Testis (tissue), 2 donors: ENCODE measurements at regions not wholly inside any gene's neighbourhood (a gene's known extent, or its start where the extent isn't known, plus 50 kb on each side); places are given as distances from the start of the nearest gene placed in this dataset.

Source experiments
- POLR2A ChIP-seq: fragments of 450-650 bp; IDR thresholded peaks from one replicate; pipeline ENCODE4 v1.6.1; 2017; ENCODE audit warnings: antibody characterized with exemption, mild to moderate bottlenecking, moderate library complexity
- TF ChIP-seq, protein P1 (sequence below), 3 experiments: fragments of 450-650 bp in 2 of 3; fragments of 200-600 bp in 1 of 3; sonication (generic) in 1 of 3; IDR thresholded peaks; one replicate each; pipeline ENCODE4 v1.5.1; 2016 to 2019; ENCODE audit warnings: antibody characterized with exemption in 3 of 3, mild to moderate bottlenecking in 2 of 3, moderate library complexity in 1 of 3

DNA sequence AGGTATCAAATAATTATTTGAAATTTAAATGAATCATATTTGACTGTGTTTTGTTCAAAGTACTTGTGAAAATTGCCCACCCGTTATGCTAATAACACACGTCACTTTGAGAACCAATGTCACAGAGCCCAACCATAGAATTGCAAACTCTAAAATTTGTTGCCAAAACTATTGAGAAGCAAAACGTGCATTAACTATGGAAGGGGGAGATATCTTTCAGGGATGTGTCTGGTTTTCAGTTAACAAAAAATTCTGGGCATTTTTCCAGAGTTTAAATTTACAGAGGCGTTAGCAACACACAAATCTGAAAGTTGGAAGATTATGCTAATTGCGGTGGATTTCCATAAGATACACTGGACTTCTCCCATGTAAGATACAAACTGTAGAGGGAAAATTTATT is 371.8 kb upstream of the E2F7 start:
- TF ChIP-seq, protein P1, sequence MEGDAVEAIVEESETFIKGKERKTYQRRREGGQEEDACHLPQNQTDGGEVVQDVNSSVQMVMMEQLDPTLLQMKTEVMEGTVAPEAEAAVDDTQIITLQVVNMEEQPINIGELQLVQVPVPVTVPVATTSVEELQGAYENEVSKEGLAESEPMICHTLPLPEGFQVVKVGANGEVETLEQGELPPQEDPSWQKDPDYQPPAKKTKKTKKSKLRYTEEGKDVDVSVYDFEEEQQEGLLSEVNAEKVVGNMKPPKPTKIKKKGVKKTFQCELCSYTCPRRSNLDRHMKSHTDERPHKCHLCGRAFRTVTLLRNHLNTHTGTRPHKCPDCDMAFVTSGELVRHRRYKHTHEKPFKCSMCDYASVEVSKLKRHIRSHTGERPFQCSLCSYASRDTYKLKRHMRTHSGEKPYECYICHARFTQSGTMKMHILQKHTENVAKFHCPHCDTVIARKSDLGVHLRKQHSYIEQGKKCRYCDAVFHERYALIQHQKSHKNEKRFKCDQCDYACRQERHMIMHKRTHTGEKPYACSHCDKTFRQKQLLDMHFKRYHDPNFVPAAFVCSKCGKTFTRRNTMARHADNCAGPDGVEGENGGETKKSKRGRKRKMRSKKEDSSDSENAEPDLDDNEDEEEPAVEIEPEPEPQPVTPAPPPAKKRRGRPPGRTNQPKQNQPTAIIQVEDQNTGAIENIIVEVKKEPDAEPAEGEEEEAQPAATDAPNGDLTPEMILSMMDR (IDR thresholded peaks at IDR 0.05) = no peak
- TF ChIP-seq POLR2A = no peak
